HCT116 (cell line): ENCODE measurements at regions not wholly inside any gene's neighbourhood (a gene's known extent, or its start where the extent isn't known, plus 50 kb on each side); places are given as distances from the start of the nearest gene placed in this dataset.

ENCODE experiments used
- ATAC-seq: fragments of 200-7000 bp; cut with Tn5 transposase; 2 replicates; pipeline ENCODE4 v1.9.1; 2020; ENCODE audit warnings: mild to moderate bottlenecking, moderate library complexity
- BruUV-seq: library from RNA; stranded (reverse); fragments of 400-500 nt; replicated peaks from 2 replicates; lab custom pipeline; 2021; lab: Mats Ljungman, UMichigan
- CTCF ChIA-PET: fragments of 300-600 bp; sonication (Branson Sonifier 250); formaldehyde crosslinking; loops from one replicate; lab custom pipeline; 2021; ENCODE audit warnings: antibody characterized with exemption; lab: Charles Lee
- POLR2A ChIA-PET: fragments of 300-600, 350-600 bp; sonication (Branson Sonifier 250); formaldehyde crosslinking; loops from one replicate; lab custom pipeline; 2021; ENCODE audit warnings: antibody characterized with exemption; lab: Charles Lee
- RAD21 ChIA-PET, 2 experiments: fragments of 300-600 bp; sonication (Branson Sonifier 250); formaldehyde crosslinking; loops; one replicate each; lab custom pipeline; 2023; ENCODE audit warnings: low total read pairs in 2 of 2; ENCODE audit not compliant: uncharacterized antibody in 2 of 2, unreplicated experiment in 2 of 2, low non-redundant PET in 1 of 2; lab: Charles Lee
- DNase-seq: peaks from one replicate; pipeline ENCODE4 v3.0.0-alpha.2; 2010; ENCODE audit warnings: low read depth, low spot score
- H2AFZ ChIP-seq: fragments of 200-600 bp; shearing (Covaris generic), sonication (generic); 2 replicates; pipeline ENCODE4 v1.6.1; 2017; ENCODE audit warnings: low read depth, mixed run types, mixed read lengths, antibody characterized with exemption, low read length; ENCODE audit not compliant: poor library complexity, severe bottlenecking
- H3K27ac ChIP-seq: 2 replicates; pipeline ENCODE4 v1.5.1; 2012; ENCODE audit warnings: low read depth, low read length
- H3K27me3 ChIP-seq: fragments of 200-600 bp; sonication (generic); 2 replicates; pipeline ENCODE4 v1.6.1; 2016; ENCODE audit warnings: mixed run types, low read length, mixed read lengths; ENCODE audit not compliant: insufficient read depth
- H3K36me3 ChIP-seq, 2 experiments: fragments of 200-500 bp in 1 of 2; fragments of 200-600 bp in 1 of 2; sonication (Bioruptor generic) in 1 of 2; sonication (generic) in 1 of 2; 2 replicates each; pipeline versions ENCODE4 v1.5.1 to v1.6.1; 2014 to 2016; ENCODE audit warnings: low read length in 2 of 2, inconsistent platforms in 1 of 2, mixed read lengths in 1 of 2, mixed run types in 1 of 2; ENCODE audit not compliant: insufficient read depth in 2 of 2, control insufficient read depth in 1 of 2
- H3K4me1 ChIP-seq, 2 experiments: fragments of 200-600 bp in 1 of 2; sonication (generic) in 1 of 2; 2 replicates each; pipeline versions ENCODE4 v1.5.1 to v1.6.1; 2012 to 2017; ENCODE audit warnings: low read length in 2 of 2, inconsistent platforms in 1 of 2, mild to moderate bottlenecking in 1 of 2, mixed read lengths in 1 of 2, mixed run types in 1 of 2, moderate library complexity in 1 of 2; ENCODE audit not compliant: insufficient read depth in 2 of 2, control insufficient read depth in 1 of 2
- H3K4me2 ChIP-seq: fragments of 200-600 bp; sonication (generic); 2 replicates; pipeline ENCODE4 v1.6.1; 2017; ENCODE audit warnings: mixed run types, low read length, mixed read lengths
- H3K4me3 ChIP-seq, 2 experiments: fragments of 200-600 bp in 1 of 2; sonication (generic) in 1 of 2; replicated peaks in 1 of 2; 2 replicates each; pipeline ENCODE4 v1.5.1; 2011 to 2016; ENCODE audit warnings: low read length in 2 of 2, control low read depth in 1 of 2, low read depth in 1 of 2, mild to moderate bottlenecking in 1 of 2, mixed read lengths in 1 of 2, mixed run types in 1 of 2
- H3K79me2 ChIP-seq: fragments of 200-600 bp; sonication (generic); 2 replicates; pipeline ENCODE4 v1.6.1; 2017; ENCODE audit warnings: mild to moderate bottlenecking, mixed run types, low read length, moderate library complexity, mixed read lengths; ENCODE audit not compliant: insufficient read depth
- H3K9ac ChIP-seq: fragments of 200-600 bp; sonication (generic); 2 replicates; pipeline ENCODE4 v1.6.1; 2016; ENCODE audit warnings: low read length, mixed read lengths
- H3K9me2 ChIP-seq: fragments of 200-600 bp; sonication (generic), shearing (Covaris generic); 2 replicates; pipeline ENCODE4 v1.6.1; 2017; ENCODE audit warnings: mixed run types, mild to moderate bottlenecking, moderate library complexity; ENCODE audit not compliant: insufficient read depth
- H3K9me3 ChIP-seq, 2 experiments: fragments of 200-500 bp in 1 of 2; fragments of 200-600 bp in 1 of 2; sonication (Bioruptor generic) in 1 of 2; sonication (generic) in 1 of 2; 2 replicates each; pipeline ENCODE4 v1.6.1; 2014 to 2017; ENCODE audit warnings: low read length in 2 of 2, mixed read lengths in 2 of 2, inconsistent platforms in 1 of 2, low read depth in 1 of 2, mild to moderate bottlenecking in 1 of 2, mixed run types in 1 of 2, moderate library complexity in 1 of 2; ENCODE audit not compliant: control insufficient read depth in 1 of 2, insufficient read depth in 1 of 2
- H4K20me1 ChIP-seq: fragments of 200-600 bp; sonication (generic), shearing (Covaris generic); 2 replicates; pipeline ENCODE4 v1.6.1; 2017; ENCODE audit warnings: mixed run types, mild to moderate bottlenecking, moderate library complexity; ENCODE audit not compliant: insufficient read depth
- CTCF ChIP-seq, 3 experiments: fragments of 200-600 bp in 1 of 3; sonication (generic) in 1 of 3; IDR thresholded peaks in 2 of 3; conservative IDR thresholded peaks in 1 of 3; 2 replicates each; pipeline ENCODE4 v1.5.1; 2012 to 2017; ENCODE audit warnings: low read depth in 2 of 3, low read length in 2 of 3, antibody characterized with exemption in 1 of 3, borderline replicate concordance in 1 of 3, control low read depth in 1 of 3, mild to moderate bottlenecking in 1 of 3, mixed read lengths in 1 of 3, mixed run types in 1 of 3, moderate library complexity in 1 of 3; ENCODE audit not compliant: insufficient read depth in 1 of 3
- EGR1 ChIP-seq: IDR thresholded peaks from 2 replicates; pipeline ENCODE4 v1.6.1; 2012; ENCODE audit warnings: low read depth
- EZH2phosphoT487 ChIP-seq: fragments of 200-600 bp; IDR thresholded peaks from 2 replicates; pipeline ENCODE4 v1.6.1; 2018; ENCODE audit warnings: antibody characterized with exemption, borderline replicate concordance
- FOSL1 ChIP-seq: IDR thresholded peaks from 2 replicates; pipeline ENCODE4 v1.6.1; 2012; ENCODE audit warnings: low read depth
- MAX ChIP-seq: IDR thresholded peaks from 2 replicates; pipeline ENCODE4 v1.6.1; 2012
- POLR2AphosphoS5 ChIP-seq: IDR thresholded peaks from 2 replicates; pipeline ENCODE4 v1.6.1; 2011; ENCODE audit warnings: mild to moderate bottlenecking, low read depth, low read length, moderate library complexity
- RAD21 ChIP-seq: IDR thresholded peaks from 2 replicates; pipeline ENCODE4 v1.6.1; 2012; ENCODE audit warnings: low read depth, mild to moderate bottlenecking
- intact Hi-C: fragments of 100-400 bp; cut with micrococcal nuclease; formaldehyde crosslinking; loops from 2 replicates; pipeline ENCODE4 v1.10.0; 2022

- ChIA-PET RAD21 (no interaction called here), CTCF (interaction anchor here (1.0 kb wide), 1 partner anchor 193 kb away, joined by 3 read pairs; no protein-coding TSS in a partner anchor), POLR2A (no interaction called here)
- Histone ChIP-seq H3K4me3 (no peak overlapping the region), H4K20me1 (no peaks in the 10 kb centered on the region), H3K79me2 (no peaks in the 10 kb centered on the region), H2AFZ (peak overlapping the region; percentile 51), H3K9me3 (no peaks in the 10 kb centered on the region), H3K4me2 (peak overlapping the region; percentile 33), H3K9me2 (no peaks in the 10 kb centered on the region; the same call in 1 of the 2 replicates), H3K36me3 (peaks cover 0 to 3% of the 10 kb centered on the region in 2 experiments; a peak in 1 of 4 replicates), H3K9ac (no peak overlapping the region), H3K27ac (peak overlapping the region; percentile 59), H3K27me3 (no peaks in the 10 kb centered on the region), H3K4me1 (peaks cover 30 to 42% of the 10 kb centered on the region in 2 experiments; a peak in 3 of 4 replicates)
- BruUV-seq, result no TSS peak
- ATAC-seq (peak; percentile 70), DNase-seq (no peak)
- TF ChIP-seq RAD21 (peak; percentile 69), EZH2phosphoT487 (no peak), CTCF (IDR thresholded peaks at IDR 0.05 in 2 of 3, conservative IDR thresholded peaks at IDR 0.05 in 1 of 3; ENCODE audit: borderline replicate concordance in 1 of 3, insufficient read depth in 1 of 3, low read depth in 2 of 3, low read length in 2 of 3) (peak in 2 of 3 experiments; percentile 36 to 37; a peak in 3 of 6 replicates), EGR1 (no peak), MAX (no peak), POLR2AphosphoS5 (no peak), FOSL1 (0 out of 2 replicates have a peak, but pooled peaks have one; percentile 18)
- intact Hi-C loops, result loop anchor here (5.0 kb wide), 1 partner anchor 226 kb away; no protein-coding TSS in a partner anchor
These were observed 153.8 kb downstream of the GNAI1 start for GRCh38 chr7:80288175-80289122.
